ENCODE measurements at regions not wholly inside any gene's neighbourhood (a gene's known extent, or its start where the extent isn't known, plus 50 kb on each side); places are given as distances from the start of the nearest gene placed in this dataset.

DNA sequence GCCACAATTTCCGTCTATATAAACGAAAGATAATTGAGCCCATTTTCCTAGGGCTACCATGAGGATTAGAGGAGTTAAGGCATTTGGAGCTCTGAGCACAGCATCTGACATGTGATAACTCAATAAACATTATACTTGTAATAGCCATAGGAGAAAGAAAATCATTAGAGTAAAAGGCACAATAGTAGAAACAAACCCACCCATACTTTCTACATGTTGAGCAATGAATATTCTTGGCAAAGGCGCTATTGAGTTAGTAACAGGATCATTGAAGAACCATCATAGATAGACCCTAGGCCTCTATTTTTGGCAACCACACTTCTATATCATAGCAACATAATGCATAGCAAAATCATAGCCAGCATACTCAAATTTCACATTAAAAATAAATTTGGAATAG, 664.1 kb downstream of the NOVA1 start:
- Histone ChIP-seq H3K9me1 (ENCODE audit: control insufficient read depth, insufficient read depth, low read length) (no peaks in the 10 kb centered on the region), H3K27me3 (ENCODE audit: control insufficient read depth in 2 of 2, insufficient read depth in 2 of 2, low read length in 2 of 2) (no peaks in the 10 kb centered on the region), H3K4me3 (no peak overlapping the region), H3K9me3 (replicated peaks; ENCODE audit: control insufficient read depth, insufficient read depth, low read depth, low read length) (no peaks in the 10 kb centered on the region), H3K79me2 (ENCODE audit: control insufficient read depth, insufficient read depth, low read length) (no peaks in the 10 kb centered on the region), H3K9ac (ENCODE audit: insufficient read depth in 1 of 2, low read depth in 2 of 2, low read length in 2 of 2) (no peak overlapping the region), H3K27ac (ENCODE audit: extremely low read depth, low read depth, low read length) (no peak overlapping the region), H4K20me1 (replicated peaks; ENCODE audit: control insufficient read depth, insufficient read depth, low read length) (no peaks in the 10 kb centered on the region), H2AFZ (ENCODE audit: low read depth, low read length) (no peak overlapping the region), H3K36me3 (ENCODE audit: control insufficient read depth, insufficient read depth, low read length) (no peaks in the 10 kb centered on the region), H3K4me2 (ENCODE audit: insufficient read depth, low read length) (no peak overlapping the region), H3K4me1 (replicated peaks in 1 of 2; ENCODE audit: control insufficient read depth in 2 of 2, insufficient read depth in 2 of 2, low read length in 2 of 2) (no peaks in the 10 kb centered on the region)
- no peak for FAIRE-seq
- ATAC-seq, result no peak
- intact Hi-C loops (cut with micrococcal nuclease) (no loop called here), in situ Hi-C loops (cut with MboI) (no loop called here)
- WGBS (ENCODE audit: insufficient coverage, low coverage, missing lambda C conversion rate), result 8% methylated on average over 3 of the region's 3 CpGs
- POLR2A ChIA-PET, result no interaction called here
- no peak for DNase-seq (ENCODE audit: extremely low read depth in 1 of 4, low spot score in 3 of 4)
- CTCF ChIA-PET (ENCODE audit: low intra/inter-chr PET ratio), result no interaction called here
- no TSS peak for BruUV-seq (replicated peaks)
- TF ChIP-seq RBM17 (IDR thresholded peaks at IDR 0.05; ENCODE audit: borderline replicate concordance, low read depth, low read length), result no peak
- TF ChIP-seq, protein P1, sequence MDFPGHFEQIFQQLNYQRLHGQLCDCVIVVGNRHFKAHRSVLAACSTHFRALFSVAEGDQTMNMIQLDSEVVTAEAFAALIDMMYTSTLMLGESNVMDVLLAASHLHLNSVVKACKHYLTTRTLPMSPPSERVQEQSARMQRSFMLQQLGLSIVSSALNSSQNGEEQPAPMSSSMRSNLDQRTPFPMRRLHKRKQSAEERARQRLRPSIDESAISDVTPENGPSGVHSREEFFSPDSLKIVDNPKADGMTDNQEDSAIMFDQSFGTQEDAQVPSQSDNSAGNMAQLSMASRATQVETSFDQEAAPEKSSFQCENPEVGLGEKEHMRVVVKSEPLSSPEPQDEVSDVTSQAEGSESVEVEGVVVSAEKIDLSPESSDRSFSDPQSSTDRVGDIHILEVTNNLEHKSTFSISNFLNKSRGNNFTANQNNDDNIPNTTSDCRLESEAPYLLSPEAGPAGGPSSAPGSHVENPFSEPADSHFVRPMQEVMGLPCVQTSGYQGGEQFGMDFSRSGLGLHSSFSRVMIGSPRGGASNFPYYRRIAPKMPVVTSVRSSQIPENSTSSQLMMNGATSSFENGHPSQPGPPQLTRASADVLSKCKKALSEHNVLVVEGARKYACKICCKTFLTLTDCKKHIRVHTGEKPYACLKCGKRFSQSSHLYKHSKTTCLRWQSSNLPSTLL (IDR thresholded peaks at IDR 0.05), result no peak
- no peak for TF ChIP-seq ZNF77 (CRISPR knock-in tag; IDR thresholded peaks at IDR 0.05)
- no peak for TF ChIP-seq ZC3H8 (IDR thresholded peaks at IDR 0.05)
- no peak for TF ChIP-seq ZKSCAN1 (IDR thresholded peaks at IDR 0.05; ENCODE audit: low read depth, low read length)
- no peak for TF ChIP-seq ZNF436 (CRISPR knock-in tag; IDR thresholded peaks at IDR 0.05)
- no peak for TF ChIP-seq CTBP1 (IDR thresholded peaks at IDR 0.05; ENCODE audit: borderline replicate concordance)
- no peak for TF ChIP-seq RBM14 (IDR thresholded peaks at IDR 0.05; ENCODE audit: borderline replicate concordance, insufficient read depth, low read depth, low read length)
- TF ChIP-seq ZNF311 (CRISPR knock-in tag; IDR thresholded peaks at IDR 0.05), result no peak
- TF ChIP-seq PHTF2 (CRISPR knock-in tag; IDR thresholded peaks at IDR 0.05), result no peak
- TF ChIP-seq, protein P2, sequence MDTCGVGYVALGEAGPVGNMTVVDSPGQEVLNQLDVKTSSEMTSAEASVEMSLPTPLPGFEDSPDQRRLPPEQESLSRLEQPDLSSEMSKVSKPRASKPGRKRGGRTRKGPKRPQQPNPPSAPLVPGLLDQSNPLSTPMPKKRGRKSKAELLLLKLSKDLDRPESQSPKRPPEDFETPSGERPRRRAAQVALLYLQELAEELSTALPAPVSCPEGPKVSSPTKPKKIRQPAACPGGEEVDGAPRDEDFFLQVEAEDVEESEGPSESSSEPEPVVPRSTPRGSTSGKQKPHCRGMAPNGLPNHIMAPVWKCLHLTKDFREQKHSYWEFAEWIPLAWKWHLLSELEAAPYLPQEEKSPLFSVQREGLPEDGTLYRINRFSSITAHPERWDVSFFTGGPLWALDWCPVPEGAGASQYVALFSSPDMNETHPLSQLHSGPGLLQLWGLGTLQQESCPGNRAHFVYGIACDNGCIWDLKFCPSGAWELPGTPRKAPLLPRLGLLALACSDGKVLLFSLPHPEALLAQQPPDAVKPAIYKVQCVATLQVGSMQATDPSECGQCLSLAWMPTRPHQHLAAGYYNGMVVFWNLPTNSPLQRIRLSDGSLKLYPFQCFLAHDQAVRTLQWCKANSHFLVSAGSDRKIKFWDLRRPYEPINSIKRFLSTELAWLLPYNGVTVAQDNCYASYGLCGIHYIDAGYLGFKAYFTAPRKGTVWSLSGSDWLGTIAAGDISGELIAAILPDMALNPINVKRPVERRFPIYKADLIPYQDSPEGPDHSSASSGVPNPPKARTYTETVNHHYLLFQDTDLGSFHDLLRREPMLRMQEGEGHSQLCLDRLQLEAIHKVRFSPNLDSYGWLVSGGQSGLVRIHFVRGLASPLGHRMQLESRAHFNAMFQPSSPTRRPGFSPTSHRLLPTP (IDR thresholded peaks at IDR 0.05; ENCODE audit: borderline replicate concordance, extremely low read depth, insufficient read length), result no peak

Measured in K562 (cell line).